ENCODE measurements at regions not wholly inside any gene's neighbourhood (a gene's known extent, or its start where the extent isn't known, plus 50 kb on each side); places are given as distances from the start of the nearest gene placed in this dataset.
"Not testable (repeated sequence)": the region's sequence is repeated elsewhere in the genome, so short reads cannot be mapped to it uniquely, and the experiment has no call there.

DNA sequence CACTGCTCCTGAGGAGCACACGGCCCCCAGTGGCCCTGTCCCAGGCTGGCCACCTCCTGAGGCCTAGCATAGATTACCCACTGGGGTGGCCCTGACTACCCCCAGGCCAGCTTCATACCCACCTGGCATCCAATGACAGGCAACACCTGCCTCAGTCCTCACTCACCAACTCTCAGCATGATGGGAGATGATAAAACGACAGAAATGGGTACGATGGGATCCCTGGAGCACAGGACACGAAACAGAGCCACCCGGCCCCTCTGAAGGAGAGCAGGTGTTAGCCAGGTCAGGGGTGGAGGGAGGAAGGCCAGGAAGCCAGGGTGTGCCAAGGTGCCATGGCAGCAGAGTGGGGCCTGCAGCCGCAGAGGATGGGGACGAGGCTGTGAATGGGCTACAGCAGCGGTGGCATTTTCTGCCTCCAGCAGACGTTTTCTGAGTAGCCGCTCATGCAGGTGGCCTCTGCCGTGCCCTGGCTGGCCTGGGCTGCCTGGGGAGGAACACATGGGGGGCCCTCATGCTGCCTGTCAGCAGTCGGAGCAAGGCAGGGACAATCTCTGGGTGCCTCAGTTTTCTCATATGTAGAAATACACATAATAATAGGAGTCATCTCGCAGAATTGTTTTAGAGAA lies 50.2 kb upstream of the FGF3 start:
- DNase-seq (ENCODE audit: low spot score), result no peak

DNA sequence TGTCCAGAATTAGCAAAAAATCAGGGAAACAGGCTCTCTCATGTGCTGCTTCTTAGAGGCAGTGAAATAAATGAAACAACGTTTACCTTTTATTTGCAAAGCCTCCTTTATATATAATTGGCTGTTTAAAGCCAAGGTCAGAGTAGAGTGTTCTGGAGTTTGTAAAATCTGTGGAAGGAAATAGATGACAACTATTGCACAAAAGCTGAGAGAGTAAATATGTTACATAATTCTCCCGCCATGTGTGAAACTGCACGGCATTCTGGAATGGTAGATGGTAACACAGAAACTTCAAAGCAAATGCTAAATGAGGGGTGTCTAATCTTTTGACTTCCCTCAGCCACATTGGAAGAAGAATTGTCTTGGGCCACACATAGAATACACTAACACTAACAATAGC lies 51.5 kb upstream of the FGF3 start:
- DNase-seq (ENCODE audit: low spot score), result no peak

DNA sequence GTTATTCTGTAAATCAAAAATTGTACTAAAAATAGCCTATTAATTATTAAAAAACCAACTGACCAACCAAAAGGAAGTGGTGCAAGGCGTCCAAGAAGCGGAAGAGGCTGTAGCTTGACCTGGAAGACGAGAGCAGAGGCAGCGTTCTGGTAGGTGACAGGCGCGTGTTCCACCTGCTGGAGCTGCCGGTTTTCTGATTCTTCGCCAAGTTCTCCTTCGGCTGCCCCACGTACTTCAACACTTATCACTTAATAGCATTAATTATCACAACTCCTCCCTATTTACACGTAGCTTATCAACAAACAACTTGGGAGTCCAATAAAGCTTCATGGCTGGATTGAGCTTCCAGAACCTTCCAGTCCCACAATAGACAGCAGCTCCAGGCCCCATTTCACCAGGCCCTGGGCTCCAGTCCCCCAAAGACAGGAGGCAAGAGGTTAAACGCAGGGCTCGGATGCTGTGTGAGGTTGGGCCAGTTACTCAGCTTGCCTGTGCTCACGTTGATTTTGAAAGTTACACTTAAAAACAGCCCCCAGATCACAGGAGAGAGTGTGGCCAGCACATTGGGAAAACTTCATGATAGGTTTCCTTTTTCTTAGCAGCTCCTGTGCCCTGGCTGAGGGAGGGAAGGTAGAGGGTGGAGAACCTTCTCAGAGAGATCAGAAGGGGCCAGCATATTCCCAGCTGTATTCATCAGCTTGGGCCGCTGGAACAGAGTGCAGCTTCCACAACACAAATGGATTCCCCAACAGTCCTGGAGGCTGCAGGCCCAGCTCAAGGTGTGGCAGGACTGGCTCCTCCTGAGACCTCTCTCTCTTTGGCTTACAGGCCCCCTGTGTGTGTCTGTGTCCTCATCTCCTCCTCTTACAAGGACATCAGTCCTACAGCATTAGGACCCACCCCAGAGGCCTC lies 54.2 kb upstream of the FGF3 start:
- no peak for DNase-seq (ENCODE audit: low spot score)

DNA sequence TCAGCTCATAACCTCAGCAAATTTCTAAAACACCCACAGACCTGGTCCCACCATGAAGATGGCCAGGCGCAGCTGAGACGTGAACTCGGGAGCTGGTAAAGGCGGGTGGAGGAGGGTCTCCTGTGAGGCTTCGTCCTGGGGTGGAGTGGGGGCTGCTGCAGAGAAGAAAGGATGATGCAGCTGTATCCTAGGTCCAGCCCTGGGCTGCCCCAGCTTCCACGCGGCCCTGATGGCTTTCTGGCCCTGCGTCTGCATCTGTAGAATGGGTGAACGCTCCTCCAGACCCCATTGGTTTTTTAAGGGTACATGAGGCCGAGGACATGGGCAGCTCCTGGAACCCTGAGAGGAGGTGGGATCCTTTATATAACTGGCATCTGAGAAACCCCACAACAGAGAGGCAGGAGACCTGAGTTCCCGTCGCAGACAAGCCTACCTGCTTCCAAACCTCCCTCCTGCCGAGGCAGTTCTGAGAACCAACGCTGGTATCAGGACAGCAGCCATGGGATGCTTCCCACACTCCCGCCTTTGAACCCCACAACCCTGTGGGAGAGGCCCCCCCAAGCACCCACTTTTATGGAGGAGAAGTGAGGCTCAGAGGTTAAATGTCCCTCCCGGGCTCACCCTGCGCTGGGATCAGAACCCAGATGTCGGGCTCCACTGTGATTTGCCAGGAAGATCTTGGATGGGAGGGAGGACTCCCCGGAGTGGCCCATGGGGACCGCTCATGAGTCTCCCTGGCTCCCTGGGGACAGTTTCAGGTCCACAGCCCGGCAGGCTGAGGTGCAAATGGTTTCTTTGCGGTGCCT lies 55.2 kb upstream of the FGF3 start:
- DNase-seq (ENCODE audit: low spot score), result no peak

DNA sequence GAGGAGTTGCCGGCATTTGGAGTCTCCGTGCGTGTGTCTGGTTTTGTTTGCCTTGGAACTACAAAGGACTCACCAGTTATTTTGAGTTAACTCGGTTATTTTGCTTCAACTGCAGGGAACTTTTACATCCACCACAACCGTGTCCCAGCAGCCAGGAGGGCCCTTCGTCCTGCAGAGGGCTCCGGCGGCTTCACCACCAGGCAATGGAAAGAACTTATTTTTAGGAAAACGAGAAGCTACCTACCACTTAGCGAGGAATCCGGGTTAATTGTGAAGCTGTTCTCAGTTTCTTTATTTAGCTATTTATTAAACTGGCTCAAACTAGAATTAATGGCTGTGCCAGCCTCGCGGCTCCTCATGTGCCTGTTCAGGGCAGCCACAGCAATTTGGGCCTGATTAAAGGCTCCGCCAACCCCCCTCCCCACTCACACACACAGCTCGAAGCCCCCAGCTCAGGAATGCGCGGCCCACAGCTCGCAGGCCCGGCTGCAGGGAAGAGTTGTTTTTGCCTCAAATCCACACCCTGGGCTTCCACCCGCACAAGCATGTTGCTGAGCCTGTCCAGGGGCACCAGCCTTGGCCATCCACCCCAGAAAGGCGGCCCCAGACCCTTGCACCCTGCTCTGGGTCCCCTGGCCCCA lies 55.9 kb upstream of the FGF3 start:
- DNase-seq (ENCODE audit: low spot score), result no peak

DNA sequence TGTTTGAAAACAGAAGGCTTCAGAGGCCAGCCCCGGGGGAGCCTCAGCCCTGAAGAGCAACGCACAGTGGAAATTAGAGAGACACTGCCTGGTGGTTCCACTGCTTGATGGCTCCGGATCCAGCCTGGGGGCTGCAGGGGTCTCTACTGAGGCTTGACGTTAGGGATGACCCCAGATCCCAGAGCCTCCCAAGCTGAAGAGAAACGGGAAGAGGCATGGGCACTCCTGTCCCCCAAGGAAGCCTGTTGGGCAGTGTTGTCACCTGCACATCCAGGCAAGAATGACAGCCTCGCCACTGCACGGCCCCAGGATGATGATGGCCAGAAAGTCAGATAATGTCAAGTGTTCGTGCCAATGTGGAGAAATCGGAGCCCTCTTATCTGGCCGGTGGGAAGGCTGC lies 56.8 kb upstream of the FGF3 start:
- DNase-seq (ENCODE audit: low spot score), result no peak

DNA sequence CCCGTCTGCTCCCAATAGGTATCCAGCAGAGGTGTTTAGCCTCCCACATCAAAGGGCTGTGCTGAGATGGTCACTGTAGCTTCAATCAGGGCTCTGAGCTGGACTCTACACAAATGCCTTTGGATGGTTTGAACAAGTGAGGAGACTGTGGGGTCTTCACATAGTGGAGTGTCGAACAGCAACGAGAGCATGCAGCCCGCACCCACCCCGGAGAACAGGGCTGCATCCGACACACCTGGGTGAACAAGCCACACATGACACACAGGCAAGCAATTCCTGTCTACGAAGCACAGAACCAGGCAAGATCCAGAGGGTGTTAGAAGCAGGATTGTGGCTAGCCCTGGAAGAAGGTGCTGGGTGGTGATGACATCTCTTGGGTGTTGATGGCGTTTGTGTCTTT lies 58.0 kb upstream of the FGF3 start:
- DNase-seq (ENCODE audit: low spot score), result no peak

DNA sequence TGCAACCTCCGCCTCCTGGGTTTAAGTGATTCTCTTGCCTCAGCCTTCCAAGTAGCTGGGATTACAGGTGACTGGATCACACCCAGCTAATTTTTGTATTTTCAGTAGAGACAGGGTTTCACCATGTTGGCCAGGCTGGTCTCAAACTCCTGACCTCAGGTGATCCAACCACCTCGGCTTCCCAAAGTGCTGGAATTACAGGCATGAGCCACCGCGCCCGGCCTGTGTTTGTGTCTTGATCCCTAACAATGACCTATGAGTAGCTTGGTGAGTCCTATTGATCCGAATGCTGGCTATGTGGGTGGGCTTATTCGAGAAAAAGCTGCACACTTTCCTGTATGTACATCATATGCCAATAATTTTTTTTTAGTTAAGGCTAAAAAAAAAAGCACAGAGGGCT lies 58.5 kb upstream of the FGF3 start:
- not testable (repeated sequence) for DNase-seq (ENCODE audit: low spot score)

DNA sequence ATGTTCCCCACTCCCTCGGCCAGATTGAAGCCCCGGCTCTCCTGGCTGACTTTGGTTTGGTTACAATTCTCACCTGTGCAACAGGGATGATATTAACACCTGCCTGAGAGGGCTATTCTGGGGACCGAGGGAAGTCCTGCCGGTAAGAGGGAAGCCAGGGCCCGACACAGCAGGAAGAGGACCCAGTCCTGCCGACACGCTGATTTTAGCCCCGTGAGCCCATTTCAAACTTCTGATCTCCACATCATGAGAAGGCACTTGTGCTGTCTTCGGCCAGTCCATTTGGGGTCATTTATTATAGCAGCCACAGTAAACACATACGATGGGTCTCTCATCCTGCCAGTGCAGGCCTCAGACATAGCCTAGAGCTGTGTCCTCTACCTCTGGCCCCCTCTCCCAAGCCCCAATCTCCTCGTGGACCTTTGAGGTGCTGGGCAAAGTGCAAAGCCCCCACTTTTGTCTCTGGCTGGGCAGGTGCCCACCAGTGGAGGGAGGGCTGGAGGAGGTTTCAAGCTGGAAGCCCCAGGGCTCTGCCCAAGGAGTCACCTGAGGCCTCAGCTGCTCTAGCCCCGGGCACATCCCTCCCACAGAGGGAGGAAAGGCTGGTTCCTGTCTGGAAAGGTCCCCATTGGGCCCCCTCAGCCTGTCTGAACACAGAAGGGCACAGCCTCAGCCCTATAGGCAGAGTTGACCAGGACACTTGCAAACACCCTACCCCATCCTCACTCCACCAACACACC lies 59.1 kb upstream of the FGF3 start:
- no peak for DNase-seq (ENCODE audit: low spot score)

DNA sequence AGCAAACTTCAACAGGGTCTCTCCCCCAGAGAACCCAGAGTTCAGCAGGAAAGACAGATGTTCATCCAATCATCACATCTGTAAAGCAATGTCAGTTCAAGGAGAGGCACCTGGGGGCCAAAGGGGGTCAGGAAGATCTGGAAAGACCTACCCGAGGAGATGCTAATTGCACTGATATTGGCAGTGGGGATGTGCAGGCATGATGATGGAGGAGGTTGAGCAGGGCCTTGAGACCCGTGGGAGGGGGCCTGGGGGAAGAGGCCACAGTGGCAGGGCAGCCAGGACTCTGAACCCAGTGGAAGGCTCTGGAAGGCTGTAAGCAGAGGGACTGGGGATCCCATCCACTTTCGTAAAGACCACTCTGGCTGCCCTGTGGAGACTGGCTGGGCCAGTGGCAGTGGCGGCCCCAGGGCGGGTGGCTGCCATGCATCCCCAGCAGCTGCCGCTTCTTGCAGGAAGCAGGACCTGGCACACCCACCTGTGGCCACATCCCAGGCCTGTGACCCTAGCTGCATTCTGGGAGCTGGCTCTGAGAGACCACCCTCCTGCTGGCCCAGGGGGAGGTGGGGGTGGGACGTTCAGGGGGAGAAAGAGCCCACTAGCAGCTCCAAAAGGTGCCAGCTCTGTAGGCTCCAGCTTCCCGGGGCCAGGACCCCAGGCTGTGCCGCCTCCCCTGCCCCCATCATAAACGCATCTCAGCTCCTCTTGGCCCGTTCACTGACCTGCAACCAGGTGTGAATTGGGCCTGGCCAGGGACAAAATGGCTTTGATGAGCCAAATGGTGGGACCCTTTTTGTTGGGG lies 59.9 kb upstream of the FGF3 start:
- DNase-seq (ENCODE audit: low spot score), result no peak

DNA sequence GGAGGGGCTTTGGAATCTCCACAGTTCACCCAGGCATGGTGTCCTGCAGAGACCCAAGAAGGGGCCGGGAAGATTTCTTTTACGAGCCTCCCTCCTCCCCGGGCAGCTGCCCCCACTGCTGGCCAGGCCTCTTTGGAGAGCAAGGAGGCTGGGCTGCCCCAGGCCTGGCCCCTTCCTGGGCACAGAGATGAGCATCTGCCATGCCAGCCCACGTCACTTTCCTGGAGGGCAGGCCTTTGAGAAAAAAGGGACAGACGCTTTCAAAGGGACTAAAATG lies 60.5 kb upstream of the FGF3 start:
- no peak for DNase-seq (ENCODE audit: low spot score)

DNA sequence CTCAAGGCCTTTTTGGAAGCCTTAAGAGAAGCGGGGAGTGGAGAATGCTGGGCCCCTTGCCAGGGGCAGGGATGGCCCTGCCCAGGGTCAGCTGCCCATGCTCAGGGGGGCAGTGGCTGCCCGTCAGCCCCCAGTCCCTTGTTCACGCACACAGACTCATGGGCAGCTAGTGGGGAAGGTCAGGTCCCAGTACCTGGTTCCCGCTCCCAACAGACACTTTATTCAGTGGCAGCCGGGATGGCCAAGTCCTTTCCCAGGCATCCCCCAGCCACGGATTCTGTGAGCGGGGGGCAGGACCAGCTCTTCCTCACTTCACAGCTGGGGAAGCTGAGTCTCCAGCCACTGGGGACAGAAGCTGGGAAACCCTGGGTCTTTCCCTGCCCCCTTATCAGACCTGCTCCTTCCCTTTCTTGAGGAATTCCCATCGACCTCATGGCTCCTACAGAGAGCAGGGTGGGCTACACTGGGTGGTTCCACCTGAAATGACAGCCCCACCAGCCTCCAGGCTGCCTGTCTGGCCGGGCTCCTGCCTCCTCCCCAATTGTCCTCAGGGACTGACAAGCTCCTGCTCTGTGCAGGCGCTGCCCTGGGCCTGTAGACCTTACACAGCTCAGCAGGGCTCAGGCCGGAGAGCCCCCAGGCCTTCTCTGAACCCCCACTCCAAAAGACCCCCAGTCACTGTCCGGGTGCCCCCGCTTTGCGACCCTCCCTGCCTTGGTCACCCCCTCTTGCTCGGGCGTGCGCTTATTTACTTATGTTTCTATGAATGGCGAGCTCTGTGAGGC lies 61.0 kb upstream of the FGF3 start:
- DNase-seq (ENCODE audit: low spot score), result no peak

DNA sequence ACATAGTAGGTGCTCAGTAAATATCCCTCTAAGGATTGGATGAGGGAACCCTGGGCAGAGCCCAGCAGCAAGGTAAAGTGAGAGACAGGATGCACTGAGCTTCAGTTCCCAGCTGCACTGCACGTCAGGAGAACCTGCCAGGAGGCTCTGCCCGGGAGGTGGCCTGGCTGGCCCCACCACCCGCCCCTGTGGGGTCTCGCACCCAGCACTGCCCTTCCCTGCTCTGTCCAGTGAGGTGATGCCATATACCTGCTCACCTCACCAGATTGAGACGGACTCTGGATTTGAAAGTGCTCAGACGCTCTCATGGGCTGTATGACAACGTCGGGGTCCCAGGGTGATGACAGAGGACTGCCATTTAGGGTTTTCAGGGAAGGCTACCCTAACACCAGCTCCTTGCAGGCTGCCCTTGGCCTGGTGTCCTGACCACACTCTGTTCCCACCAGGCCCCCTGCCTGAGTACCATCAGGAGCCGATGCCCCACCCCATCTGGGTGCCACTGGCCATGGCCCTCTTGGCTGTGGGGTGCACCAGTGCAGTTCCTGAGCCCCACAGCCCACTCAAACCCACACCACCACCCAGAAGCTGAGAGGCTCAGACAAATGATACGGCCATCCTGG lies 61.7 kb upstream of the FGF3 start:
- no peak for DNase-seq (ENCODE audit: low spot score)

DNA sequence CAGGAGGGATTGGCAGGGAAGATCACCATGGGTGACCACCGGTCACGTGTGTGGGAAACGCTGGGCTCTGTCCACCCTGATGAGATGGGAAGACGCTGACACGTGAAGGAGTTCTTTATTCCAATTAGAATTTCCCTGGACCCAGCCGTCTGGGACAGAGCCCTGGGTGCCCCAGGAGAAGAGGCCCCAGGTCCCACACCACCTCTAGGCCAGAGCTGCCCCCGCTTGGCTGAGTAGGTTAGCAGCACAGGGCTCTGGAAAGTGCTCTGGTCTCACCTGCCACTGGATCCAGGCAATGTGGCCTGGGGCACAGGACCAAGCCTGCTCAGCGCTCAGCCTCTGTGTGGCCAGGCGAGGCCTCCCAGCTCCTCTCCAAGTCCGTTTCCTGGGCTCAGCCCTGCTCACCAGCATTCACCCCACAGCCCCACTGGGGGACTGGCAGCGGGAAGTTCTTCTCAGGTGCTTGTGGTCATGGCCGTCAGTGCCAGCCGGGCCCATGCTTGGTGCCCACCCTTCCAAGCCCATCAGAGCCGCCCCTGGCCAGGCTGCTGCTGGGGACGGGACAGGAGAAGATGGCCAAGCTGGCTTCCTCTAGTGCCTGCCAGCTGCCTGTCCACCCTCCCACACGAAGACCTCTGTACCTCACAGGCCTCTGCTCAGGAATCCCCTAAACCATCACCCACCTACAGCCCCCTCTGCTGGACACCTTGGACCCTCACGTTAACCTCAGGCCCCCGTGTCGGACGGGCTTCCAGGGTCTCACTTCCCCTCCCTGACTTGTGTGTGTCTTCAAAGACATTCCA lies 62.5 kb upstream of the FGF3 start:
- DNase-seq (ENCODE audit: low spot score), result no peak

DNA sequence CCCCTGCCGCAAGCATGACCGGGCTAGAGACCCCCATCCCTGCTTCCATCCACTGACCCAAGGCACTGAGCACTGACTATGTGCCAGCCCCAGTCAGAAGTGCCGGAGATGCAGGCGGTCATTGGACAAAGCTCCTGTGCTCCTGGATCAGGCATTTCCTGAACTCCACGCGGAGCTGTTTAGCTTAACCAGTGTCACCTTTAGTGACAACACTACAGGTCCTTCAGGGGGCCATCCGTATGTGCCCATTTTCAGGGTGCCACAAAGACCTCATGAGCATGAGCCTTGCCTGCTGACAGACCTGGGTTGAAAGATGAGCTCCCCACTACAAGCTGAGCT lies 63.0 kb upstream of the FGF3 start:
- DNase-seq (ENCODE audit: low spot score), result no peak

DNA sequence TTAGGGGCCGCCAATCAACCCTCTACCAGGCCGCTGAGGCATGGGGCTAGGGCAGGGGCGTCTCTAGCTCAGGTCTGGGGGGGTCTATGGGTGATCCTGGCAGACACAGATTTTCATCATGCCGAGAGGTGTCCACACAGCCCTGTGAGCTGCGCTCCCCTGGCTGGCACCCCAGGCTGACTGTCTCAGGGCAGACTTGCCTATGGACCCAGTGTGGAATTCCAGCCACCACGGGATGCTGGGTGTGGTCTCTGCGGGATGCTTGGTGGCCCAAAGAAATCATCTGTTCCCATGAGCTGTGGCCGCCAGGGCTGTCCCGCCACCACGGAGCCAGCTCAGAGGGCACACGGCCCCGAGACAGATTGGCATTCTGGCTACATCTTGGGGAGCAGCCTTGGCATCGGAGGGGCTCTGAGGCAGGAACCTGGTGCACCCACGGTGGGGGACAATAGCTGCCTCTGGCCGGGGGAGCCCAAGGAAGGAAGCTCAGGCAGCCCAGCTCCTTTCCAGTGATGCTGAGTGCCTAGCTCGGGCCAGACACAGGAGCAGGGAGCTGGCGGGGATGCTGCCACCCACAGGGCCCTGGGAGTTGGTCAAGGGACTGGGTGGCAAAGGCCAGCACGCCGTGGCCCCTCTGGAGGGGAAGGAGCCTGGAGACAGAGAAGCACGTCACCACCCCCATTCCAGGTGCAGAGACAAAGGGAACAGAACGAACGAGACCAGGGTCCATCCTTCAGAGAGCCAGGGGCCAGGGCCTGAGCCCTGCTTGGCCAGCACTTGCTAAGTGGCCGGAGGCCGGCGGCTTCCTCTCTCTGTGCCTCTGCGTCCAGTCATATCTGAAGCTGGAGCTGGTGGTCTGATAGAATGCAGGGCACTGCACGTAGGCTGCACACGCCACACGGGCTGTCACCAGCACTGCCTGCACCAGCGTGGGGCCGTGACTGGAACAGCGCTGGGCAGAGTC lies 64.4 kb upstream of the FGF3 start:
- DNase-seq (ENCODE audit: low spot score), result no peak

DNA sequence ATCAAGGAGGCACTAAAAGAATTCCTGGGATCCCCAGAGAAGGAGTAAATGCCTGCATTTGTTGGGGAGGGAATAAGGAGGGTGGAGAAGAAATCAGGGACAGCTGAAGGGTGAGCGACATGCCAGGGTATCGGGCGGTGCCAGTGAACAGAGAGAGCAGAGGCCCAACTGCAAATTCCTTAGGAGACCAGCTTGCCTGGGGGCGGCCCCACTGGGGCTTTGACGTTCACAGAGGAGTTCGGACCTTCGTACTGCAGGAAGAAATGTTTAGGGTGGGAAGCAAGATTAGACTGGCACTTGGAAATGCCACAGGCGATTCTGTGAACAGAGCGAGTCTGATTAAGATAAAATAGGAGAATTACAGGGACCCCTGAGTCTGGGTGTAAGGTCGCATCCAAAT lies 65.1 kb upstream of the FGF3 start:
- DNase-seq (ENCODE audit: low spot score), result no peak

DNA sequence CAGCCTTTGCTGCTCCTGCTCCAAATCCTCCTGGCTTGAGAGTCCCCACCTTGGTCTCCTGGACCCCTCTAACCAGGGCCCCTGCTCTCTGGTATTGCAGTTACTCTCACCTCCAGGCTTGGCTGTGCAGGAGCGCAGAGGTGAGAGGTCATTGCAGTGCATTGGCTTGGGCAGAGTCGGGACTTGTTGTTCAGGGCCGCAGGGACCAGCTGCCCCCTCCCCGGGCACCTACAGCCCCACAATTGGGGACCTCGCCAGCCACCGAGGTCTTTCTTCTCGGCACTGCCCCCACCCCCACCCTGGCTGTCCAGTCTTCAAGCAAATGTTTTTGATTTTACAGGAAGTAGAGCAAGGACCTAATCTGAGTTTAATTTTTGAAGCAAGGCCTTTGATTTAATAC lies 65.5 kb upstream of the FGF3 start:
- no peak for DNase-seq (ENCODE audit: low spot score)
